Neural cell (in vitro differentiated cells): ENCODE measurements at regions not wholly inside any gene's neighbourhood (a gene's known extent, or its start where the extent isn't known, plus 50 kb on each side); places are given as distances from the start of the nearest gene placed in this dataset.

Experiments used
- H2AFZ ChIP-seq: fragments of 200-600, 300-800 bp; sonication (generic), shearing (Covaris generic); 2 replicates; pipeline ENCODE4 v1.6.0; 2014; ENCODE audit warnings: low read depth, mild to moderate bottlenecking, antibody characterized with exemption, low read length, moderate library complexity
- H3F3A ChIP-seq: fragments of 200-600 bp; shearing (Covaris generic); 2 replicates; pipeline ENCODE4 v1.6.1; 2016; ENCODE audit warnings: mild to moderate bottlenecking, moderate library complexity, mixed read lengths, antibody characterized with exemption, low read length; ENCODE audit not compliant: insufficient read depth, poor library complexity, severe bottlenecking
- H3K27ac ChIP-seq: fragments of 200-600, 300-800 bp; sonication (generic), shearing (Covaris generic); 2 replicates; pipeline ENCODE4 v1.5.1; 2014; ENCODE audit warnings: mild to moderate bottlenecking, low read length, moderate library complexity
- H3K27me3 ChIP-seq: fragments of 300-800, 200-600 bp; sonication (generic), shearing (Covaris generic); 2 replicates; pipeline ENCODE4 v1.6.0; 2014; ENCODE audit warnings: mild to moderate bottlenecking, low read depth, low read length, moderate library complexity; ENCODE audit not compliant: insufficient read depth
- H3K36me3 ChIP-seq: fragments of 300-800, 200-600 bp; sonication (generic), shearing (Covaris generic); 2 replicates; pipeline ENCODE4 v1.5.1; 2014; ENCODE audit warnings: mild to moderate bottlenecking, antibody characterized with exemption, low read length, moderate library complexity; ENCODE audit not compliant: insufficient read depth
- H3K4me2 ChIP-seq: fragments of 300-800, 200-600 bp; sonication (generic), shearing (Covaris generic); 2 replicates; pipeline ENCODE4 v1.6.0; 2014; ENCODE audit warnings: mild to moderate bottlenecking, low read length
- H3K4me3 ChIP-seq: fragments of 300-800, 200-600 bp; sonication (generic), shearing (Covaris generic); 2 replicates; pipeline ENCODE4 v1.5.1; 2014; ENCODE audit warnings: mild to moderate bottlenecking, low read length, moderate library complexity
- H3K79me2 ChIP-seq: fragments of 200-600 bp; shearing (Covaris generic); replicated peaks from 2 replicates; pipeline ENCODE4 v1.6.0; 2014; ENCODE audit warnings: mild to moderate bottlenecking, low read length, moderate library complexity; ENCODE audit not compliant: insufficient read depth
- H3K9ac ChIP-seq: fragments of 300-800, 200-600 bp; sonication (generic), shearing (Covaris generic); 2 replicates; pipeline ENCODE4 v1.6.1; 2016; ENCODE audit warnings: mild to moderate bottlenecking, low read length, mixed read lengths
- H3K9me2 ChIP-seq: fragments of 200-600 bp; shearing (Covaris generic); 2 replicates; pipeline ENCODE4 v1.6.1; 2016; ENCODE audit warnings: mild to moderate bottlenecking, low read length, mixed read lengths; ENCODE audit not compliant: insufficient read depth
- H3K9me3 ChIP-seq: fragments of 200-600, 300-800 bp; sonication (generic), shearing (Covaris generic); 2 replicates; pipeline ENCODE4 v1.6.1; 2016; ENCODE audit warnings: mild to moderate bottlenecking, mixed run types, low read length, moderate library complexity, mixed read lengths
- H4K20me1 ChIP-seq: fragments of 200-600 bp; shearing (Covaris generic); 2 replicates; pipeline ENCODE4 v1.6.1; 2016; ENCODE audit warnings: mild to moderate bottlenecking, mixed run types; ENCODE audit not compliant: insufficient read depth
- CTCF ChIP-seq: fragments of 450-650 bp; IDR thresholded peaks from 2 replicates; pipeline ENCODE4 v1.5.1; 2014; ENCODE audit warnings: antibody characterized with exemption, mild to moderate bottlenecking, moderate library complexity; ENCODE audit not compliant: poor library complexity, severe bottlenecking
- EP300 ChIP-seq: fragments of 450-650 bp; conservative IDR thresholded peaks from 2 replicates; pipeline ENCODE4 v1.6.1; 2014; ENCODE audit warnings: antibody characterized with exemption, mild to moderate bottlenecking, moderate library complexity; ENCODE audit not compliant: poor library complexity, severe bottlenecking
- EZH2 ChIP-seq: fragments of 200-600, 300-800 bp; shearing (Covaris generic), sonication (generic); IDR thresholded peaks from 2 replicates; pipeline ENCODE4 v1.6.1; 2014; ENCODE audit warnings: antibody characterized with exemption, low read length, borderline replicate concordance, mild to moderate bottlenecking; ENCODE audit not compliant: insufficient read depth, poor library complexity, severe bottlenecking
- MXI1 ChIP-seq: fragments of 450-650 bp; conservative IDR thresholded peaks from 2 replicates; pipeline ENCODE4 v1.6.1; 2014; ENCODE audit warnings: antibody characterized with exemption, mild to moderate bottlenecking; ENCODE audit not compliant: poor library complexity, severe bottlenecking
- POLR2AphosphoS5 ChIP-seq: IDR thresholded peaks from 2 replicates; pipeline ENCODE4 v1.6.1; 2012
- RAD21 ChIP-seq: fragments of 450-650 bp; conservative IDR thresholded peaks from 2 replicates; pipeline ENCODE4 v1.6.1; 2014; ENCODE audit warnings: antibody characterized with exemption, mild to moderate bottlenecking, moderate library complexity
- REST ChIP-seq: IDR thresholded peaks from 2 replicates; pipeline ENCODE4 v1.6.1; 2012; ENCODE audit warnings: borderline replicate concordance
- SMC3 ChIP-seq: fragments of 450-650 bp; conservative IDR thresholded peaks from 2 replicates; pipeline ENCODE4 v1.6.1; 2014; ENCODE audit warnings: antibody characterized with exemption, mild to moderate bottlenecking, moderate library complexity; ENCODE audit not compliant: poor library complexity
- TAF1 ChIP-seq: IDR thresholded peaks from 2 replicates; pipeline ENCODE4 v1.6.1; 2012; ENCODE audit warnings: low read depth

- Histone ChIP-seq H3K27me3 (no peaks in the 10 kb centered on the region), H3F3A (no peaks in the 10 kb centered on the region), H3K4me3 (no peak overlapping the region), H3K9me2 (no peaks in the 10 kb centered on the region), H2AFZ (no peak overlapping the region), H3K9me3 (no peaks in the 10 kb centered on the region), H3K79me2 (no peaks in the 10 kb centered on the region), H3K27ac (no peak overlapping the region), H3K4me2 (no peak overlapping the region), H3K9ac (no peak overlapping the region), H4K20me1 (no peaks in the 10 kb centered on the region), H3K36me3 (no peaks in the 10 kb centered on the region)
- TF ChIP-seq POLR2AphosphoS5 (no peak), MXI1 (no peak), REST (no peak), EZH2 (no peak), CTCF (no peak), EP300 (no peak), TAF1 (no peak), SMC3 (no peak), RAD21 (no peak)
These were observed 486.4 kb downstream of the DSC3 start for GRCh38 chr18:30556112-30556511.

- no peaks in the 10 kb centered on the region for H3K9me2 ChIP-seq
- no peaks in the 10 kb centered on the region for H3F3A ChIP-seq
- no peak overlapping the region for H3K27ac ChIP-seq
- TF ChIP-seq CTCF (no peak), MXI1 (no peak), REST (no peak), EZH2 (no peak), SMC3 (no peak), TAF1 (no peak), RAD21 (no peak), EP300 (no peak), POLR2AphosphoS5 (no peak)
- H4K20me1 ChIP-seq = no peaks in the 10 kb centered on the region
- H3K9me3 ChIP-seq = no peaks in the 10 kb centered on the region
- H2AFZ ChIP-seq = no peak overlapping the region
- no peak overlapping the region for H3K9ac ChIP-seq
- no peaks in the 10 kb centered on the region for H3K36me3 ChIP-seq
- no peak overlapping the region for H3K4me3 ChIP-seq
- H3K4me2 ChIP-seq = no peak overlapping the region
- H3K79me2 ChIP-seq = no peaks in the 10 kb centered on the region
- H3K27me3 ChIP-seq = no peaks in the 10 kb centered on the region
These were observed 497.1 kb downstream of the DSC3 start for GRCh38 chr18:30545393-30545792.
